ENCODE measurements at regions not wholly inside any gene's neighbourhood (a gene's known extent, or its start where the extent isn't known, plus 50 kb on each side); places are given as distances from the start of the nearest gene placed in this dataset.

DNA sequence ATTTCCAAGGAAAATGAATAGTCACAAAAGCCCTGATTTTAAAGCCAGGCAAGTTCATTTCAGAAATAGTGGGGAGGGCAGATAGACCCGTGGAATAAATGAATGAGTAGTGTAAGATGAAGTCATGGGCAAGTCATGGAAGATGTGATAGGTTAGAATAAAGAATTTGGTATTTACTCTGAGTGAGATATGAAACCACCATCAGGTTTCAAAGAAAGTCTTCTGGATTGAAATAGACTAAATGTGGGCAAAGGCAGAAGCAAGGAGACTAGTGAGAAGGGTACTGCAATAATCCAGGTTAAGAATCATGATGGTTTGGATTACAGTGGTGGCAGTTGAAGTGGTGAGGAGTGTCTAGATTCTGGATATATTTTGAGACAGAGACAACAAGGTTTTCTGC, 218.5 kb upstream of the AFF2 start:
- TF ChIP-seq, protein P1, sequence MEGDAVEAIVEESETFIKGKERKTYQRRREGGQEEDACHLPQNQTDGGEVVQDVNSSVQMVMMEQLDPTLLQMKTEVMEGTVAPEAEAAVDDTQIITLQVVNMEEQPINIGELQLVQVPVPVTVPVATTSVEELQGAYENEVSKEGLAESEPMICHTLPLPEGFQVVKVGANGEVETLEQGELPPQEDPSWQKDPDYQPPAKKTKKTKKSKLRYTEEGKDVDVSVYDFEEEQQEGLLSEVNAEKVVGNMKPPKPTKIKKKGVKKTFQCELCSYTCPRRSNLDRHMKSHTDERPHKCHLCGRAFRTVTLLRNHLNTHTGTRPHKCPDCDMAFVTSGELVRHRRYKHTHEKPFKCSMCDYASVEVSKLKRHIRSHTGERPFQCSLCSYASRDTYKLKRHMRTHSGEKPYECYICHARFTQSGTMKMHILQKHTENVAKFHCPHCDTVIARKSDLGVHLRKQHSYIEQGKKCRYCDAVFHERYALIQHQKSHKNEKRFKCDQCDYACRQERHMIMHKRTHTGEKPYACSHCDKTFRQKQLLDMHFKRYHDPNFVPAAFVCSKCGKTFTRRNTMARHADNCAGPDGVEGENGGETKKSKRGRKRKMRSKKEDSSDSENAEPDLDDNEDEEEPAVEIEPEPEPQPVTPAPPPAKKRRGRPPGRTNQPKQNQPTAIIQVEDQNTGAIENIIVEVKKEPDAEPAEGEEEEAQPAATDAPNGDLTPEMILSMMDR (IDR thresholded peaks at IDR 0.05; ENCODE audit: extremely low read depth, missing control alignments): no peak
- DNase-seq (ENCODE audit: low spot score): no peak

GRCh38 chrX:148282504-148282903, 217.9 kb upstream of the AFF2 start:
- TF ChIP-seq, protein P1 (IDR thresholded peaks at IDR 0.05; ENCODE audit: extremely low read depth, missing control alignments): no peak
- DNase-seq (ENCODE audit: low spot score): no peak

DNA sequence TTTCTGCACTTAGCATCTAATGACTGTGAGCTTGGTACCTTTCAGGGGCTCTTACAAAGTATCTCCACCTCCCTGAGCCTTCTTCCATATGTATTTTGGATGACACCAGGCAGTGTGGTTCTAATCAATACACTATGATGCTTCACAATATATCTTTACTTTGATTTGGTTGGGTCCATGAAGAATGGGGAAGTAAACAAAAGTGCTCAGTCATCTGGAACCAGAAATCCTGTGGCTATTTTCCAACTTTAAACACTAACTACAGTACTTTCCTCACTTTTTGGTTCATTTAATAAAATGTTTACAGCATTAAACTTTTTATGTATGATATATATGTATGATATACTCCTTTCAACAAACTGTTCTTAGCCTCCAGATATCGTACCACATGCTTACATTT, 216.4 kb upstream of the AFF2 start:
- no peak for DNase-seq (ENCODE audit: low spot score)
- TF ChIP-seq, protein P1 (IDR thresholded peaks at IDR 0.05; ENCODE audit: extremely low read depth, missing control alignments): no peak

DNA sequence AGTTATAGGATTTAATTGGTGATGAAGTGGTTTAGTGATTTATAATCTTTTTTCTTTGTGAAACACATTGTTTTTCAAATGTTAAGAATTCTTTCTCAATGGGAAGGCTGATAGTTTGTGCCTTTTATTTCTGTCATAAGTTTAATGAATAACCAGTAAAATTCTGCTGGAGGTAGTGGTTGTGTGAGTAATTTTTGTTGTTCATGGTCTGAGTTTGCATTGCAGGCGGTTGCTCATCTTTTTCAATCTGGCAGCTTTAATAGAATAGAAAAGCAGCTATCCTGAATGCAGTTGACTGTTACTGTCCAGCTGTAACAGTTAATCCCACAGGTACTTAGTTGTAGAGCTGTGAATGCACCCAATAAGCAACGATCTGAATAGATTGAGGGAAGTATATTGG, 215.6 kb upstream of the AFF2 start:
- TF ChIP-seq, protein P1 (IDR thresholded peaks at IDR 0.05; ENCODE audit: extremely low read depth, missing control alignments): no peak
- DNase-seq (ENCODE audit: low spot score): no peak

GRCh38 chrX:148288451-148288850, 212.0 kb upstream of the AFF2 start:
- TF ChIP-seq, protein P1 (IDR thresholded peaks at IDR 0.05; ENCODE audit: extremely low read depth, missing control alignments): no peak
- DNase-seq (ENCODE audit: low spot score): no peak

DNA sequence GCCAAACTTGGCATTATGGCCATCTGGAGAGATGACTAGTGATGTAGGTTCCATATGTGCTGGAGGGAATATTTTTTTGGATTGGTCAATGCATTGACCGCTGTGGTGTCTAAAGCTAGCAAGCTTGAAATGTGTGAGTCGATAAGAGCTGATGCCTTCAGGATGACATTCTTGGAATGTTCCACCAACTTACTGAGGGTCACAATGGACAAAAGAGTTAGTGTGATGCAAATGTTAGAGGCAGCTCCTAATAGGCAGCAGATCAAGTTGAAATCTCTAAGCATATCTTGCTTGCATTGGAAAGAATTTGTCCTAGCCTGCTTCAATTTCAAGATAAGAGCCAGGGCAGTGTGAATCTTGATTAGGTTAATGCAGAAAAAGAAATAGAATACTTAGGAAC, 210.4 kb upstream of the AFF2 start:
- DNase-seq (ENCODE audit: low spot score): no peak
- TF ChIP-seq, protein P1 (IDR thresholded peaks at IDR 0.05; ENCODE audit: extremely low read depth, missing control alignments): no peak

DNA sequence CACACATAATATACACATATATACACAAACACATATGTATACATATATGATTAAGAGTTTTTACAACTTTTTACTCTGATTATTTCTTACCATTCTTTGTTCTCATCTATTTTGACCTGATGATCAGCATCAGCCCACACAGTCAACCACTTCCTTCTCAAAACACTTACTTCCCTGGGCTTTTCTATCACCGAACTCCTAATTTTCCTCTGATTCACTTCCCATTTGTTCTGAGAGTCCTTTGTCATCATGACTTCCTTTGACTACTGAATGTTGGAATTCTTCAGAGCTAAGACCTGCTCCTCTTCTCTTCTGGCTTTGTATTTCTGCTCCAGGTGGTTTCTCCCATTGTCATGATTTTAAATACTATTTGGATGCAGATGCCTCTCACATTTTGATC, 209.5 kb upstream of the AFF2 start:
- no peak for DNase-seq (ENCODE audit: low spot score)

More for the DNA sequence above, 209.5 kb upstream of the AFF2 start:
- TF ChIP-seq, protein P1 (IDR thresholded peaks at IDR 0.05; ENCODE audit: extremely low read depth, missing control alignments): no peak
